HUDEP-2 (cell line): ENCODE measurements at regions not wholly inside any gene's neighbourhood (a gene's known extent, or its start where the extent isn't known, plus 50 kb on each side); places are given as distances from the start of the nearest gene placed in this dataset.

Experiments used
- DNase-seq, 76 experiments: peaks; one replicate each; lab custom pipeline; 2025; ENCODE audit not compliant: unreplicated experiment in 76 of 76; lab: John Stamatoyannopoulos, UW

GRCh38 chr15:72966641-72967040 lies 85.6 kb upstream of the NEO1 start:
- no peak for DNase-seq

GRCh38 chr15:72965671-72966070 lies 86.6 kb upstream of the NEO1 start:
- no peak for DNase-seq

DNA sequence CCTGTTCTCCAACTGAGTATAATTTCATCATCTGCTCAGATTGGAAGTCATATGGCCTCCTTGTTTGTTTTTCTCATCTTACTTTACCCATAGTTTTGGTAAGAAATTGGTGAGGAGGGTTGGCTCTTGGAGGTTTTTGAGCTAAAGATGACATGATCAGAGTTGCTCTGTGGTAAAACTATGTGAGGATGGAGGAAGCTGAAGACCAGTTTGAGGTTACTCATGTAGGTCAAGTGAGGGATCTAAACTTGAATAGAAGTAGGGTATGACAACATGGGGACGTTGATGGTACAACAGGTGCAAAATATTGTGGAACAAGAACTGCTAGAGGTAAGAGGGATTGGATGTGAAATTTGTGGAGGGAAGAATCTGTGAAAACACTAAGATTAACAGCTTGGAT lies 87.7 kb upstream of the NEO1 start:
- DNase-seq = no peak

DNA sequence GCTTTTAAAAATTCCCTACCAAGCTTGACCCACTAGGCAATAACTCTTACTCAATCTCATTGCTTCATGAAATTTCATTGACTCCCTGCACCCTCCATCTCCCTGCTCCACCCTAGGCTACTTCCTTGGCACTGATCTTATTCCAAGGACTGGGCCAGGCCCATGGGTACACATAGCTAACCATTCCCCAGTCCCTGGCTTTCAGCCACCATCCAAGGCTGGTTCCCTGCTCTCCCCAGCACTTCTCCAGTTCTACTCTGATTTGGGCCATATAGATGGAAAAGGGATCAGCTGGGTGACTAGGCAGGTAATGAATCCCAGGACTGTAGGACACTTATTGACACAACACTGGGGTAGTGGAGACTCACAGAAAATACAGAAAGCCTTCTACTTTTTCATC lies 88.1 kb upstream of the NEO1 start:
- DNase-seq = no peak

DNA sequence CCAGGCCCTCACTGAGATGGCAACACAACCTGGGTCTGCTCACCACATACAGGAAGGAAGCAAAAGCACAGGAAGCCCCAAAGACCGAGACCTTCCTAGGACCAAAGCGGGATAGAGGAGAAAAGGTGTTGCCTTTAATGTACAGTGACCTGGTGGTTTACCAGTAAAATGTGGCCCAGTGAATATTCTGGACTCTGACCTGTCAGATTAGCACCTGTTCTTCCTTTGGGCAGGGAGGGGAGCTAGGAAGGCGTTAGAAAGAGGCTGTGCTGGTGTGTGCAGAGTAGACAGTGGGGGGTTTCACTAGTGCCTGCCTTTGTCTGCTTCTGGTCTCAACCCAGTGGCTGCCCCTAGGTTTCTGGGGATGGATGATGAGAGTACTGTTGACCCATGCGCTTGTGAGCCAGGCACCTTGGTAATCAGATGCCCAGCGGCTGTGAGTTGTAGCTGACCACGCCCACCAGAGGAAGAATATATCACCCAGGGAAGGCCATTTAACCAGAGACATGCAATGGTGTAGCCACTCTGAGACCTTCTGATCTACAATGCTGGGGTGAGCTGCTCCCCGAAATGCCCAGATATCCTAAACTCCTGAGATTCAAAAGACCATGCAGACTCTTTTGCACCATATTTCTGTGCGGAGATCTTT lies 90.1 kb upstream of the NEO1 start:
- DNase-seq = no peak

DNA sequence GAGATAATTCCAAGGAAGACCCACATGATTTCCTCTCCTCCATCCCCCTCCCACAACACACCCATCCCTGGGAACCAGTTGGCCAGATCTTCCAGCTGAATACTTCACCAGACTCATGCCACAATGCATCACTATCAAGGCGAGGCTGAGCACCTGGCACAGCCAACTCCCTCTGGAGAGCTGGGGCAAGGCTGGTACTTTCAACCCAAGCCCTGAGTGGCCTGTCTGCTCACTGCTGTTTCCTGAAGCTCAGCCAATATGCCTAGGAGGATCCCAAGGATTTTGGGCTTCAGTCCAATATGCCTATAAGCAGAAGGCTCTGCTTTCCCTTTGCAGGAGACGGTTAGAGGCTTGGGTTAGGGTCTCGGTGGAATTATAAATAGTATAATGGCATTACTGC lies 90.9 kb upstream of the NEO1 start:
- DNase-seq = no peak

DNA sequence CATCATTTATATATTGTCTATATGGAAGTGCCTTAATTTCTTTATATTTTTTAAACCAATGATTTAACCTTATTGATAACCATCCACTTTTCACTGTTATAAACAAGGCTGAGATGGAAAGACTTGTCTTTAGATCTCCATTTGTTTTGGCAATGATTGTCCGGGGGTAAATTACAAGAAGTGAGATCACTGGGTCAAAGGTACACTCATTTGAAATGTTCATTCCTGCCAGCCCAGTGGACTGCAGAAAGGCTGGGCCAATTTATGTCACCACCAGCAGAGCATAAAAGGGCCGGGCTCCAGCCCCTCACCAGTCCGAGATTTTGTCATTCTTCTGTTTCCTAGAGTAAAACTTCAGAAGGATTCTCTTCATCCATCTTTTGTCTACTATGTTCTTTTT lies 93.6 kb upstream of the NEO1 start:
- no peak for DNase-seq

- DNase-seq = no peak
Measured at GRCh38 chr15:72953306-72953705, 99.0 kb upstream of the NEO1 start.

DNA sequence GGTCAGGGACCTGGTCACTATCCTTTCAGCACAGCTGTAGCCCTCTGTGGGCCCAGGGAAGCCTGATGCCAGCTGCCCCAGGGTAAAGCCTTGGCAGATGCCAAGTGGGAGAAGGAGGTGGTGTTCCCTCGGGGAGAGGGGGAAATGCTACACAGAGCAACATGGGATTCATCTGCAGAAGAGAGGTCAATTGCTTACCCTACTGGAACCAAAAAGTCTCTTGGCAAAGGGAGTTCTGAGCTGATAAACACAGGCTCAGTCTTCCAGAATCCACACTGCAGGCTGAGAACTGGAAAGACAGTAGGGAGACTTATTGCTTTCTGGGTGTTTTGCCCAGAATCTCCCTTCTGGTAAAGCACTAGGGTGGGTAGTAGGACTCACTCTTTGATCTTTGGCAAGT lies 100.1 kb upstream of the NEO1 start:
- DNase-seq = no peak

DNA sequence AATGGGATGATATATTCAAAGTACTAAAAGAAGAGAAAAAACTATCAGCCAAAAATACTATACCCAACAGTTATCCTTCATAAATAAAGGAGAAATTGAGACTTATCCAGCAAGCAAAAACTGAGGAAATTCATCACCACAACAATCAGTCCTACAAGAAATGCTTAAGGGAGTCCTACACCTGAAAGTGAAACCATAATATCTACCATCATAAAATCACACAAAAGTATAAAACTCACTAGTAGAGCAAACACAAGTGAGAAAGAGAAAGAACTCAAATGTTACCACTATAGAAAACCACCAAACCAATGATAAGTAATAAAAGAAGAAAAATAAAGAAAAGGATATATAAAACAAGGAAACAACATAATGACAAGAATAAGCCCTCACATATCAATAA lies 103.6 kb upstream of the NEO1 start:
- DNase-seq = no peak

DNA sequence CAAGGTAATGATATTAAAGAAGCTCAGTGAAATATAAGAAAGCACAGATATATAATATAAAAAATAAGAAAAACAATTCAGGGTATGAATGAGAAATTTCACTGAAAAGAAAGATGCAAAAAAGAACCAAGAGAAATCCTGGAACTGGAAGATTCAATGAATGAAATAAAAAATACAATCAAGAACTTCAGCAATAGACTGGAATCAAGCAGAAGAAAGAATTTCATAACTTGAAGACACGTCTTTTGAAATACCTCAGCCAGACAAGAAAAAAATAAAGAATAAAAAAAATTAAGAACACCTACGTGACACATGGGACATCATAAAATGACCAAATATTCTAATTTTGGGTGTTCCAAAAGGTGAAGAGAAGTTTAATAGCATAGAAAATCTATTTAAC lies 104.6 kb upstream of the NEO1 start:
- DNase-seq = no peak

DNA sequence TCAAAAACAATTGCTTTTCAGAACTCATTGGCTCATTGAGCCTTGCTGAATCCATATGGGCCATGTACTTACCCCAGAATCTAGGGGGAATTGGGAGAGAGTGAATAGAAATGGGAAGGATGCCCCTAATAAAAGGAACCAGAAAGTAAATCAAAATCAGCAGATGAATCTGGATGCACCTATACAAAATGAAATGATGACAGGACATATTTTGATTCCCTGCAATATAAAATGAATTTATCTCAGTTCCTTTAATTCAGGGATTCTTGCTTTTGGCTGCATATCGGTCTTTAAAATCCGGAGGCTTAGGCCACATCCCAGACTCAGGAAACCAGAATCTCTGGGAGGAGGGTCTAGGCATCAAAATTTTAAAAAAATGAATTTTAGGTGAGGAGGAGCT lies 107.7 kb upstream of the NEO1 start:
- no peak for DNase-seq

DNA sequence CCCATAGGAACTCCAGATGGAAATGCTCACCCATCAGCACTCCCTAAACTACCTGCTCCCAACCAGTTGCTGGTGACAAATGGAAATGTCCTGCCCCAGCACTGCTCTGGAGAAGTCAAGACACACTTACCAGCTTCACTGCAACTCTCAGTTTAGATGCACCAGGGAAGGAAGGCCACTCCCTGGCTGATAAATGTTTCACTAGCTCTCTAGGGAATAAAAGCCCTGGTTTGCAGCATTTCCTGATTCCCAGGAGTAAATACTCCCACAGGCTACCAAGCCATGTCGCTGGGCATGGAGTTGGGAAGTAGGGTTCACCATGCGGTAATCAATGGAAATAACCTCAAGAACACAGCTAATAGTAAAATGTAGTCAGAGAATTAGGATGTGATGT lies 112.0 kb upstream of the NEO1 start:
- DNase-seq = no peak

DNA sequence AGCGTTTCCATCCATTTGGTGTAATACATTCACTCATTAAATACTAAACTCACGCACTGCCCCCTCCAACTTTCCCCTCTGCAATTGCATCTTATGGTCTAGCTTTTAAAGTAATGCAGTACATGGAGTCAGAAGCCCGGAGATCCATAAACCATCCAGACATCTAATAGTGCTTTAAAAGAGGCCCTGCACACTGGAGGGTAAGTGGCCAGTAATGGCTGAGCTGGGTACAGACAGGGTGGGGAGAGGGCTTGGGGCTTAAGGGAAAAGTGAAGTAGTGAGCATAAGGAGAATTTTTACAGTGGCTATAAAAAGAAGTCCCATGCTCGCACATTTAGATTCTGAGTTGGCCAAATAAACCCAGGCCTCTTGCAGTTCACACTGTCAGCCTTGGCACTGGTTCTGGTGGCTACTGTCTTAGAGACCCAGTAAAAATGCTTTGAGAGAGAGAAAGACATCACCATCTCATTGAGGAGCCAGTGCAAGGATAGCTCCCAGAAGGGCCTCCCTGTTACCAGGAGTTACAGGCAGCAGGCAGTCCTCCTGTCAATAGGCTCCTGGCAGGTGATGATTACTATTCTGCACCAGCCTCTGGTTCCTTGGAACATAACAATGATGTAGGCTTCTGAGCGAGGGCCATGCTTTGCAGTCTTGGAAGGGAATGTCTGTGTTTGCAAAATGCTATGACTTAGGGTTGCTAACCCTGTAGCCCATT lies 112.6 kb upstream of the NEO1 start:
- DNase-seq = no peak

DNA sequence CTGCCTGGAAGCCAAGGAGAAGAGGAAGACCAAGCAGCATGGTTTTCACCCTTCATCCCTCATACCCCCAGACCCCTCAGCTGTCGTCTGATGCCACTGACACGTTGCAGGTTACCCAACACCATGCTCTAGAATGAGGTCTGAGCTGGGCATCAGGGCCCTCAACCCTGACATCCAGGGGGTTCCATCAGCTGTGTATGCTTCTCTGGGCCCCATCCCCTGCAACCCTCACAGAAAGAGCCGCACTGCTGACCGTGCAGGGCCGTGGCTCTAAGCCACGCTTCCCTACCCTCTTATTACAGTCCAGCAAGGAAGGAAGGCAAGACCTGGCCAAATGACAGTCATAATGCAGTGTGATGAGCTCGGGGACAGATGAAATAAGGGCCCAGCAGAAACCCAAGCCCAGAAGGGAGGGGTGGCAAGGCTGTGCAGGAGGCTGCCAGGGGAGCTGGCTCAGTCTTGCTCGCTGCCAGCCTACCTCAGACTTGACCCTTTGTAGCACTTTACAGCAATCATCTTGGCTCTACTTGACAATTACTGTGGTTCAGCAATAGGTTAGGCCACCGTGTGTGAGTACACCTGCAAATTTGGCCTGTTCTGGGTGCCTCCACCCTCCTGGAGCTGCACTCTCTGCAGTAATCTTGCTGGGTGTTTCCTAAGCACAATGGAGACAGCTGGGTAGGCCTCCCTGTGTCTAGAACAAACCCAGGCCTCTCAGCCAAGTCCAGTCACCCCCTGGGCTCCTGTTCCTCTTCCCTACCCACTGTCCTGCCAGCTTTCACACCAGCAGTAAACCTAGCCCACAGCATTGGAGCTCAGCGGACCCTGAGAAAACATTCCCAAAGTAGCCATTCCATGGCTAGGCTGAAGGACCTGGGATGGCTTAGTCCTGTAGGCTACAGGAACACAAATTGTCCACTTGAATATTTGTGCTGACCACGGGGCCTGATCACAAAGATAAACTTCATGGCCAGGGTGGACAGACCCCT lies 115.3 kb upstream of the NEO1 start:
- no peak for DNase-seq

DNA sequence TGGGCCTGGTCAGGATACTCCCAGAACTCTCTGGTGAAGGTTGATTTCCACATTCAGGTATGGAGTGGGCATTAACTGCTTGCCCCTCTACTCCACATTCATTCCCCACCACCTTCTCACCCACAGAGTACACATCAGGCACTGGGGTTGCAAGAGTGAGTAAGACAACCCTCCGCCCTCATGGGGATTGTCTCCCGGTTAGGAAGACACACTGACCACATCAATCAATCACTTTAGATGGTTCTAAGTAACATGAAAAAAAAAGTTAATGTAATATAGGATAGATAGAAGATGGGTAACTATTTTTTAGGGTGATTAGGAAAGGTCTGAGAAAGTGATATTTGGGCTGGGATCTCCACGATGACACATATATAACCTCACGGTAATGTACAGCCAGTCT lies 116.0 kb upstream of the NEO1 start:
- no peak for DNase-seq

GRCh38 chr15:72935521-72935920 lies 116.7 kb upstream of the NEO1 start:
- no peak for DNase-seq

DNA sequence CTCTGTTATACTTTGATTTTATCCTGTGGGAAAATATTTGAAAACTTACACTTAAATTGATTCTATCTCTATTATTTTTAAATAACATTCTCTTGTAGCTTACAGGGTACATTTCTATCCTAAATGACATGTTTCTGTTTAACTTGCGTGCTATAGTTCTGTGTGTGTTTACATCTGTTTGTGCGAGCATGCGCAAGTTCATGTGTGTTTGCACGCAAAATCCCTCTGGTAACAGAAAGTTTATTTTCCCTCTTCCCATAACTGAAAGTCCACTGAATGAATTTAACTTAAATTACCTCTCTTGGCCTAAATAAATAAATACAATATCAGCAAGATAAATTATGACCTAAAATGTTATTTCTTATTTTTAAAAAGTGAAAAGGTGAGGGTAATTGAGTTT lies 117.3 kb upstream of the NEO1 start:
- no peak for DNase-seq

DNA sequence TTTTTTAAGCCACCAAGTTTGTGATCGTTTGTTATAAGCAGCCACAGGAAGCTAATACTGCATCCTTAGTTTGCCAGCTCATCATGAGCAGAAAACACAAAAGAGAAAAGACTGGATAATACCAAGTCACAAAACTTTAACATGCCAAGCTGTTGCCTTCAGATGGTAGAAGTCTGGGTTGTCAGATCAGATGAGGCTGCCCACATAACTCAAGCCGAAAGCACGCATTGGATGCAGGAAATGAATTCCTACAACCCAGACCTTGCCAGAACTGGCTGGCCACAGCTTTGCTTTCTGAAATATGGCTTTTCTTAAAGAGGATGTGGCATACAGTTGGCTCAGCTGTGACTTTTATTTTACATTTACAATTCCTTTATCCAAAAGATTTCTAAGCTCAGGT lies 118.3 kb upstream of the NEO1 start:
- no peak for DNase-seq

GRCh38 chr15:72932472-72932871 lies 119.8 kb upstream of the NEO1 start:
- no peak for DNase-seq

DNA sequence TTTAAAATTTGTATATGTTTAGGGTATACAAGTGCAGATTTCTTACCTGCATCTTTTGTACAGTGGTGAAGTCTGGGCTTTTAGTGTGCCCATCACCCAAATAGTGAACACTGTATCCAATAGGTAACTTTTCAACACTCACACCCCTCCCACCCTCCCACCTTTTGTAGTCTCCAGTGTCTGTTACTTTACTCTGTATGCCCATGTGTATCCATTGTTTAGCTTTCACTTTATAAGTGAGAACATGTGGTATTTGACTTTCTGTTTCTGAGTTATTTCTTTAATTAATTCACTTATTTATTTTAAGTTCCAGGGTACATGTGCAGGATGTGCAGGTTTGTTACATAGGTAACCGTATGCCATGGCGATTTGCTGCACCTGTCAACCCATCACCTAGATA lies 124.8 kb upstream of the NEO1 start:
- DNase-seq = no peak

- DNase-seq = no peak
Measured at GRCh38 chr15:72925661-72926060, 126.6 kb upstream of the NEO1 start.
